ENCODE measurements at regions not wholly inside any gene's neighbourhood (a gene's known extent, or its start where the extent isn't known, plus 50 kb on each side); places are given as distances from the start of the nearest gene placed in this dataset.

DNA sequence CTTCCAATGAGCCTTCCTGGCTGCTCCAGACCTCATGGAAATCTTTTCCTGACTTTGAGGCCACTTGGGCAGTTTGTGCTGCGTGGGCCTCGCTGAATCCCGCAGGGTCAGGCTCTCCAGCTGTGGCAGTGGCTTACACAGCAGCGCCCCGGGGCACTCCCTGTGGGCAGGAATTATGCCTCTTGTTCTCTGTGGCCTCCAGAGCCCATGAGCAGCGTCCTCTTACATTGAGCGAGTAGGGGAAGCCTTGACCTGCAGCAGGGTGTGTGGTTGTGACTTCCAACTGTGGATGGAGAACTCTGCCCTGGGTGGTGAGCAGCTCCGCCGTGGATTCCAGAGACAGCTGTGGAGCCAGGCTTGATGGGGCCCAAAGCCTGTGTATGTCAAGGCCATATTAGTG lies 180.8 kb downstream of the GLI2 start:
- DNase-seq (ENCODE audit: low read depth, low spot score) = no peak

- DNase-seq (ENCODE audit: low read depth, low spot score) = no peak
Measured at GRCh38 chr2:120917886-120918285, 182.2 kb downstream of the GLI2 start.

DNA sequence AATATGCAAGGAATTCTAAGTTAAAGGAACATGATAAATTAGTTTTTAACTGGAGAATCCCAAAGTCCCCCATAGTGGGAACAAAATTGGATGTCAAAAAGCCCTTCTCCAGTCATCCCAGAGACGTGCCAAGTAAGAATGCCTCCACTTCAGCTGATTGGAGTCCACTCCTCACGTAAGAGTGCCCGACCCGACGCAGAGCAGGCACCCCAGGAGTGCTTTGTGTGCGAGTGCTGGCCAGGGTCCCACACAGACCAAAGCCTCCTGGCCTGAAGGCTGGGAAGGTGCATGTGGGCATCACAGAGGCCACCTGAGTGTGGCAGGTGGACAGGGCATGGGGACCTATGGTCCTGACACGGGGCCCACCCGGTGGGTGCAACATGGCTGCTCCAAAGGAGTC lies 183.5 kb downstream of the GLI2 start:
- DNase-seq (ENCODE audit: low read depth, low spot score) = no peak

- peak; percentile 84 for DNase-seq (ENCODE audit: low read depth, low spot score)
Measured at GRCh38 chr2:120919771-120920453, 184.2 kb downstream of the GLI2 start.

- no peak for DNase-seq (ENCODE audit: low read depth, low spot score)
Measured at GRCh38 chr2:120920454-120921148, 184.9 kb downstream of the GLI2 start.

DNA sequence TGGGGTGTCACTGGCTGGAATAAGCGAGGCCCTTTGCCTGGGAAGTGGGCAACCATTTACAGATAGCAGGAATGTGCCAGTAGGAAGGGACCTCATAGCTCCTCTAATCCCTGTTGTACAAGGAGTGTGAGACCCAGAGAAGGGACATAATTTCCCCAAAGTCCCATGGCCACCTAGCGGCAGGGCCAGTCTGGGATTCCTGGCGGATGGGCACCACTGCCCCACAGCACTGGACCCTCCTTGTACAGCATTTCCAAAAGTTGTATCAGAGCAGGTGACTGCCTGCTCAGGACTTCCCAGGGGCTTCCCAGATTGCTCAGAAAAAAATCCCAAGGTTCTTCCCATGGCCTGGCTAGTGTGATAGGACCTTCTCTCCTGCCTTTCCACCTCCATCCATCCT lies 185.8 kb downstream of the GLI2 start:
- DNase-seq (ENCODE audit: low read depth, low spot score) = no peak

- DNase-seq (ENCODE audit: low read depth, low spot score) = no peak
Measured at GRCh38 chr2:120922571-120923332, 187.1 kb downstream of the GLI2 start.

GRCh38 chr2:120923426-120923825 lies 187.8 kb downstream of the GLI2 start:
- no peak for DNase-seq (ENCODE audit: low read depth, low spot score)

DNA sequence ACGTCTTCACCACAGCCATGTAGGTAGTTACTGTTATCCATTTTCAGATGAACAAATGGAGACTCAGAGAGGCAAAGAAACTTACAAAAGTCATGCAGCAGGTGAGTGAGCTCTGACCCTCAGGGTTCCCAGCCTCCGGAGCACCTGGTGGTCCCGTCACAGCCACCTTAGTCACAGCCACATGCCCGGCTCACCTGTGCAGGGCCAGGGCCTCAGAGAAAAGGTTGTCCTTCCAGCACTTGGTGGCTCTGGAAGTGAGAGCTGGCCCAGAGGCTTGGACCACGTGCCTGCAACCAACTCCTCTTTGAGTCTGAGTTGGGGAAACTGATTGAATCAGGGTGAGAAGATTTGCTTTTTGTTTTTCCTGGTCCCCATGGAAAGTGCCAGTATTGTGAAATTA lies 189.3 kb downstream of the GLI2 start:
- DNase-seq (ENCODE audit: low read depth, low spot score) = no peak

DNA sequence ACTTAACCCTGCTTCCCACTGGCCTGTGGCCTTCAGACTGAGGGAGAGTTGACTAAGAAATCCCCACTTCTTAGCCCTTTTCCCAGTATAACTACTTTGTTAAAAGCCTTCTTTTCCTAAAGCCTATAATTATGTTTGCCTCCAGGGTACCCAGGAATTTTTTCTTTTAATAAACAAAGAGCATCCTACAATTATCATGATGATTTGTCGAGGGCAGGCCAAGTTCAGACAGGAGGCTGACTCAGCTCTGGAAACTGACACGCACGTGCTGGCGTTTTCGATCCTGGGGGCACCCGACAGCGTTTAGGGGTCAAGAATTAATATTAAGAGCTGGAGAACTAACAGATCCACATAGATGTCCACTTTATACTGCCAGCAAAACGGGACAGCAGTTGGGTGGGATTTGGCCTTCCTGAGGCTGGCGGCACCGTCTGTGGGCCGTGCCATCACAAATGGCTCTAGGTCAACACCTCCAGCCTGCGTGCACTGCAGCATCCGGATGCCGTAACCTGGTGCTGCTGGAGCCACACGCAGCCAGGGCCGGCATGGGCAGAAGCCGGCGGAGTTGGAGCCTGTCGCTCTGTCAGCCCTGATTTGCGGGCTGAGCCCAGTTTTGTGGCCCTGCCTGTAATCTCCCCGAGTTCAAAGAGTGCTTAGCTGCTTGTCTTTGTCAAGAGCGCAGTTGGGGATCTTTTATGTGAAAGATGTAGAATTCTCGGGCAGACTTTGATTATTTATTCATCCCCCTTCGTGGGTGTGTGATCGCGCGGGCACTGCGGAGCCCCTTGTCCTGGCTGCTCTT lies 191.0 kb downstream of the GLI2 start:
- no peak for DNase-seq (ENCODE audit: low read depth, low spot score)

DNA sequence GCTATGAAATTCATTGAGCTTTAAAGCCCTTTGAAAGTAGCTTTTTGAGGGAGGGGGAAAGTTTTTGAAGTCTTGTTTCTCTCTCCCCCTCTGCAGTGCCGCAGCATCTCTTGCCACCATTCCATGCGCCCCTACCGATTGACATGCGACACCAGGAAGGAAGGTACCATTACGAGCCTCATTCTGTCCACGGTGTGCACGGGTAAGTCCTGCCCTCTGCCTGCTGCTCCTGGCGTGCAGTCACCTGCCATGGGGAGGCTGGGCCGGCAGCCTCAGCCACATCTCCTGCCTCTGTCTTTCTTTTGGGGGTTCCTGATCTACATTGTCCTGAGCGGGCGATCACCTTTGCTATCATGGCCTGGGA lies 191.6 kb downstream of the GLI2 start:
- DNase-seq (ENCODE audit: low read depth, low spot score) = no peak

DNA sequence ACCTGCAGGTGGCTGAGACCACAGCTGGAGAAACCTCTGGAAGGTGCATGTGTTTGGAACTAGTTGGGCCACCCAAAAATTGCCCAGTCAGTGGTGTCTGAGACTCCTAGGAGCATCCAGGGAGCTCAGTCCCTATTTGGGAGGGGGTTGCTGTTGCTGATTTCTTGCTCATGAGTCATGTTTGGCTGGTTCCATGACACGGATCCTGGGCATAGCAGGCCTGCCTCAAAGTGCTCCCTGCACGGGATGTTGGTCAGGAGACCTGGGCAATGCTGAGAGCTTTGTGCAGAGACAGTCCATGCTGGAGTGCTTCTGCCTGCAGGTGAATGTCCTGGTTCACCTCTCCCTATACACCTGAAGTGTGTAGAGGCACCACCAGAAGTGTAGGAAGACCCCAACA lies 194.2 kb downstream of the GLI2 start:
- no peak for DNase-seq (ENCODE audit: low read depth, low spot score)

GRCh38 chr2:120930236-120930635 lies 194.6 kb downstream of the GLI2 start:
- DNase-seq (ENCODE audit: low read depth, low spot score) = no peak

DNA sequence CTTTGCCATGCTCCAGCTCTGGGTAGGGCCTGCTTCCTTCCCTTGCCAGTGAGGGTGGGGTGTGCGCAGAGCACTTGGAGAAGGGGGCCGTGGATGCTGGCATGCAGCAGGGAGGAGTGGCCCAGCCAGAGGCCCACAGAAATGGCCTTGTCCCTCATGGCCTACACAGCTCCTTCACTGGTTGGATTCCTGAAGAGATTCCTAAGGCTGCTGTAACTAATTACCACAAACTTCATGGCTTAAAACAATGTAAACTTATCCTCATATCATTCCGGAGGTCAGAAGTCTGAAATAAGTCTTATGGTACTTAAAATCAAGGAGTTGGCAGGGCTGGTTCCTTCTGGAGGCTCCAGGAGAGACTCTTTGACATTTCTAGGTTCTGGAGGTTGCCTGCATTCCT lies 195.2 kb downstream of the GLI2 start:
- no peak for DNase-seq (ENCODE audit: low read depth, low spot score)

DNA sequence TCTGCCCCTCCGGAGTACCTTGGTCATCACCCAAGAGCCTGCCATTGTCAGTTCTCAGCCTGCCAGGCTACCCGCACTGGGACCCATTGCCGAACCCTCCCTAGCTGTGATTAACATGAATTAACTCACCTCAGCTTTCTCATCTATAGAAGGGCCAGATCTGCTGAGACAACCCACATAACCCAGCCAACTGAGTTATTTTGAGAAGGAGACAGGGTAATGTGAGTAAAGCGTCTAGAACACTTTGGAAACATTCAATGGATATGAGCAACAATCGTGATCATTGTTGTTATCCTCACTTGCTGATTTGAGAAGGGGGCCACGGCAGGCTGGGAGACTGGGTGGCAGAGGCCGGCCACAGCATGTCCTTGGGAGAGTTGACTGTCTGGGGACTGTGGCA lies 196.8 kb downstream of the GLI2 start:
- no peak for DNase-seq (ENCODE audit: low read depth, low spot score)

GRCh38 chr2:120932881-120933280 lies 197.2 kb downstream of the GLI2 start:
- no peak for DNase-seq (ENCODE audit: low read depth, low spot score)

DNA sequence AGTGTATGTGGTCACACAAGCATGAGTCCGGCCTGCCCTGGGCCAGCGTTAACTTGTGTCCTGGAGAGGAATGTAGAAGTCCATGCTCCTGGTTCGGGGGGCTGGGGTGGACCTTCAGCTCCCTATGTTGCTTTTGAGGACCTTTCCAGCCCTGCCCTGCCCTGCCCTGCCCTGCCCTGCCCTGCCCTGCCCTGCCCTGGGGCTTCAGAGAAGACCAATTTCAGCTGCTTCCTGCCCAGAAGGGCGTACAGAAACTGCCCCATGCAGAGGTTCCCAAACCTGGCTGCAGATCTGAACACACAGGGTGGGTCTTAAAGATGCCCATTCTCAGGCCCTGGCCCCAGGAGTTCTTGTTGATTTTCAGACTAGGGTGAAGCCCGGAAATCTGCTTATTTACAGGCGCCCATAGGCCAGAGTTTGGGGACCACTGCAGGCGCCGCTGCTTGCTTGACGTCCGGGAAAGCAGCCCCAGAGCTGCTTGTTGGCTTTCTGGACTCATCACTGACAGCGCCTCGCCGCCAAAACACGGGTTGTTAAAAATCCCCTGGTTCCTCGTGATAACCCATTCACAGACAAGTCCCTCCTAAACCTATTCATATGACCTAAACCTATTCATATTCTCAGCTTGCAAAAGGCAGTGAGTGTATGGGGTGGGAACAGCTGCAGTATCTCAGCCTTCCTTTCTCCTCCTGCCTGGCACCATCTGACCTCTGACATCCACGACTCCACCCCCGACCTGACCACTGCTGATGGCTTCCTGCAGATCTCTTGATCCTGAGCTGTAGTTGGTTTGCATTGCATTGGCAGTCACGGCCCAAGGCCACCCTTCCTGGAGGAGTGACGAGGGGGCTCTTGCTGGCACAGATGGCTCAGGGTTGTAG lies 198.3 kb downstream of the GLI2 start:
- DNase-seq (ENCODE audit: low read depth, low spot score) = no peak

DNA sequence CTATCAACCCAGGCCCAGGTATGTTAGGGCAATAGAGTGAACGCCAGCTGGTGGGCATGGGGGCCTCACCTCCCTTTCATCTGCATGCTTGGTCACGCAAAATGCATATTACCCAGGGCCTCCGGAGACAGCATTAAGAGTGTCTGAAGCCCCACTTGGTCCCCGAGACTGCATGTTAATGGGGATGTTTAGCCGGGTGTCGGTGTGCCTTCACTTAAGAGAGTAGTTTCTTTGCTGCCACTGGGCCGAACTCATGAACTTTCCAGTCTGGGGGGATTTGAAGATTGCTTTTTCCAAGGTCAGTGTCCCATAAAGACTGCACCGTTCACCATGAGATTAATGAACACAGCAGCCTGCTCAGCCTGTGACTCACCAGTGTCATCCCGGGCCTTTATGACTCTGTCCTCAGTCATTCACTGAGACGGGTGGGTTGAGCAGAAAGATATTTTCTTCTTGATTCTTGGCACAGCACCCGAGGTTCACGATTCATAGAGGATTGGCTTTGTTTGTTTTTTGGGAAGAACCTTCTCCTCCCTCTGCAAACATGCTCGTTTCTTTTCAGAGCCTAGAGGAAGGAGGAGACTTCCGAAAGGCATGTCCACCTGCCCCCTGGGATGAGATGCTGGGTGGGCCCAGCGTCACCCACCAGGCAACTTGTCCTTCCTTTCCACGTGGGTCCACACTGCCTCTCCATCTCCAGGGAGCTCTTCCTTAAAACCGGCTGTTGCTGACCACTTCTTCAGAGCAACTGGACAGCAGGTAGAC lies 199.1 kb downstream of the GLI2 start:
- DNase-seq (ENCODE audit: low read depth, low spot score) = no peak

DNA sequence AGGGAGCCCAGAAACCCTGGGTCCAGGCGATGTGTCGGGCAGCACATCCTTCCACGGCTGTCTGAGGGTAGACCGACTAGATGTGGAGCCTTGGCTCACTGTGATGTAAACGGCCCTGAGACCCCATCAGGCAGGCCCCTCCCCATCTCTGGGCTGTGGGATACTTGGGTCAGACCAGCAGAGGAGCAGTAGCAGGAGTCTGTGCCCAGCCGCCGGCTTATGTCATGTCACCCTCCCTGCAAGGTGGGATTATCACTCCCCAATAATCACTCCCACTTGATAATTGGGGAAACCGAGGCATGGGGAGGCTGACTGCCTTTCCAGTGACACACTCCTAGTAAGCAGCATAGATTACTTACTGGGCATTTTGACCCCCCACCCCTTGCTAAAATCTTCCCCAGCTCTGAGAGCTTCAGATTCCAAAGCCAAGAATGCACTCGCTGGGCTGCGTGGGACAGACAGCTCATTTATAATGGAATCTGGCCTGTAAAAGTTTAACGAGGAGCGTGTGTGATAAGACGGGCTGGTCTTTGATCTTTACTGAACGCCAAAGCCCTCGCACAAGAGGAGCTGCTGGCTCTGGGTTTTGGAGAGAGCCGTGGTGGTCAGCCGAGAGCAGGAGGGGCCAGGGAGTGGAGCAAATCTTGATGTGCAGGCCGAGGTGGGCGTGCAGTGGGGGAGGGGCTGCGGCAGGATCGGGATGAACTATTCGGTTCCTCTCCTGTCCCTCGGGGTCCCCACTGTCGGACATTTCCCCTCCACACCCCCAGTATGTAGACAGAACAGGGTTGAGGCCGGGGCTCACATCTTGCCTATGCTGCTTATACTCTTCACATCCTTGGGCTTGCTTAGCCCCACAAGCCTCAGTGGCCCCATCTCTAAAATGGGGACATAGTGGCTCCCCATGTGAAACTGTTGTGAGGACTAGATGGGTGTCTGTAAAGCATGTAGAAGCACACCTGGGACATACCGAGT lies 200.0 kb downstream of the GLI2 start:
- DNase-seq (ENCODE audit: low read depth, low spot score) = peak; percentile 89
